ENCODE measurements at regions not wholly inside any gene's neighbourhood (a gene's known extent, or its start where the extent isn't known, plus 50 kb on each side); places are given as distances from the start of the nearest gene placed in this dataset.

DNA sequence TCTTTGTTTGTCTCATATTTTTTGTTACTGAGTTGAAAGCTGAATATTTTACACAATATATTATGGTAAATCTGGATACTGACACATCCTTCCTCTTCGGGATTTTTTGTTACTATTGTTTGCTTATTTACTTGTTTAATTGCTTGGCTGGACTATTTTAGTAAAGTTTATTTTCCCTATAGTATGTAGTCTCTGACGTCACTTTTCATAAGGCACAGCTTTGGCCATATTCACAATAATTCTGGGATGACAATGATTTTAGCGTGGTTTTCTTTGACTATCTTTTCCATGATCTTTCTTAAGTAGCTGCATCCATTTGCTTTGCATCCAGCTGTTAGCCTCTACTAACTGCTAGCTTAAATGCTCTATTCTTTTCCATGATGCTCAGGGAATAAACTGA, 552.4 kb downstream of the VGLL3 start:
- no CpG with 5 or more reads among the region's 3 CpGs for WGBS, 2 experiments (ENCODE audit: extremely low coverage in 2 of 2, insufficient read length in 1 of 2)

More for the DNA sequence above, 552.4 kb downstream of the VGLL3 start:
- no peaks in the 10 kb centered on the region for H4K20me1 ChIP-seq (ENCODE audit: insufficient read depth, low read length)
- no peak overlapping the region for H4K91ac ChIP-seq (ENCODE audit: insufficient read depth, low read depth, low read length)
- H3K9me3 ChIP-seq (ENCODE audit: control insufficient read depth, insufficient read depth, low read length), result no peaks in the 10 kb centered on the region
- intact Hi-C loops (cut with micrococcal nuclease), result no loop called here
- no peak overlapping the region for H2AK5ac ChIP-seq (ENCODE audit: low read depth, low read length)
- H2AFZ ChIP-seq (replicated peaks; ENCODE audit: low read length, poor library complexity), result no peak overlapping the region
- H3K56ac ChIP-seq (ENCODE audit: extremely low read depth, insufficient read depth, low read length), result no peak overlapping the region
- ATAC-seq (ENCODE audit: low read depth) (no peak), DNase-seq (no peak)
- no peak overlapping the region for H3K4me2 ChIP-seq (ENCODE audit: low read depth, low read length)
- ChIA-PET CTCF (no interaction called here), POLR2A (ENCODE audit: unreplicated experiment) (no interaction called here)
- no peak overlapping the region for H3K23ac ChIP-seq (ENCODE audit: low read depth, low read length)
- dilution Hi-C loops (cut with HindIII; ENCODE audit: low sequenced_read_pairs, unreplicated experiment), result no loop called here
- in situ Hi-C loops (cut with MboI; ENCODE audit: low sequenced_read_pairs), result no loop called here
- H3K9me1 ChIP-seq (ENCODE audit: insufficient read depth, low read length), result no peaks in the 10 kb centered on the region
- no peak for TF ChIP-seq MAFK (IDR thresholded peaks at IDR 0.05; ENCODE audit: low read depth, low read length)
- no peak for TF ChIP-seq RCOR1 (IDR thresholded peaks at IDR 0.05; ENCODE audit: insufficient replicate concordance, low read length)
- no peak for TF ChIP-seq RAD21 (IDR thresholded peaks at IDR 0.05; ENCODE audit: low read length)
- TF ChIP-seq, protein P1, sequence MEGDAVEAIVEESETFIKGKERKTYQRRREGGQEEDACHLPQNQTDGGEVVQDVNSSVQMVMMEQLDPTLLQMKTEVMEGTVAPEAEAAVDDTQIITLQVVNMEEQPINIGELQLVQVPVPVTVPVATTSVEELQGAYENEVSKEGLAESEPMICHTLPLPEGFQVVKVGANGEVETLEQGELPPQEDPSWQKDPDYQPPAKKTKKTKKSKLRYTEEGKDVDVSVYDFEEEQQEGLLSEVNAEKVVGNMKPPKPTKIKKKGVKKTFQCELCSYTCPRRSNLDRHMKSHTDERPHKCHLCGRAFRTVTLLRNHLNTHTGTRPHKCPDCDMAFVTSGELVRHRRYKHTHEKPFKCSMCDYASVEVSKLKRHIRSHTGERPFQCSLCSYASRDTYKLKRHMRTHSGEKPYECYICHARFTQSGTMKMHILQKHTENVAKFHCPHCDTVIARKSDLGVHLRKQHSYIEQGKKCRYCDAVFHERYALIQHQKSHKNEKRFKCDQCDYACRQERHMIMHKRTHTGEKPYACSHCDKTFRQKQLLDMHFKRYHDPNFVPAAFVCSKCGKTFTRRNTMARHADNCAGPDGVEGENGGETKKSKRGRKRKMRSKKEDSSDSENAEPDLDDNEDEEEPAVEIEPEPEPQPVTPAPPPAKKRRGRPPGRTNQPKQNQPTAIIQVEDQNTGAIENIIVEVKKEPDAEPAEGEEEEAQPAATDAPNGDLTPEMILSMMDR (conservative IDR thresholded peaks at IDR 0.05; ENCODE audit: low read depth, low read length), result no peak
- H3K4ac ChIP-seq (ENCODE audit: low read depth, low read length), result no peak overlapping the region
- no peak overlapping the region for H2AK9ac ChIP-seq (replicated peaks; ENCODE audit: low read depth, low read length, poor library complexity)
- no peak overlapping the region for H4K5ac ChIP-seq (ENCODE audit: low read depth, low read length)
- no TSS peak for BruUV-seq (replicated peaks)
- H3K27ac ChIP-seq (ENCODE audit: insufficient read depth, low read length), result no peak overlapping the region
- H3K4me3 ChIP-seq (ENCODE audit: insufficient read depth, low read depth, low read length), result no peak overlapping the region
- no peak overlapping the region for H2BK15ac ChIP-seq (ENCODE audit: low read depth, low read length)
- no peaks in the 10 kb centered on the region for H3K4me1 ChIP-seq (ENCODE audit: control insufficient read depth, insufficient read depth, low read length)
- H3K9ac ChIP-seq (ENCODE audit: low read depth, low read length), result no peak overlapping the region
- no peaks in the 10 kb centered on the region for H3K36me3 ChIP-seq (ENCODE audit: control insufficient read depth, insufficient read depth, low read length)
- H2BK120ac ChIP-seq (ENCODE audit: low read depth, low read length), result no peak overlapping the region
- no peak overlapping the region for H2BK5ac ChIP-seq (ENCODE audit: low read depth, low read length, poor library complexity, severe bottlenecking)
- H4K8ac ChIP-seq (ENCODE audit: low read depth in 2 of 2, low read length in 2 of 2), result no peak overlapping the region
- H3K14ac ChIP-seq (replicated peaks; ENCODE audit: low read depth, low read length), result no peak overlapping the region
- H2BK20ac ChIP-seq (ENCODE audit: low read depth, low read length), result no peak overlapping the region
- H3K79me1 ChIP-seq (ENCODE audit: low read depth in 1 of 2, low read length in 2 of 2), result no peaks in the 10 kb centered on the region
- no peaks in the 10 kb centered on the region for H3K27me3 ChIP-seq (ENCODE audit: control insufficient read depth, insufficient read depth, low read length)
- H3K18ac ChIP-seq (ENCODE audit: low read depth, low read length), result no peak overlapping the region
